HG02870 (cell line): ENCODE measurements at regions not wholly inside any gene's neighbourhood (a gene's known extent, or its start where the extent isn't known, plus 50 kb on each side); places are given as distances from the start of the nearest gene placed in this dataset.

Source experiments
- ATAC-seq: cut with Tn5 transposase; IDR thresholded peaks from one replicate; pipeline ENCODE4 v1.9.1; 2021; ENCODE audit warnings: mild to moderate bottlenecking, moderate library complexity; ENCODE audit not compliant: unreplicated experiment

GRCh38 chr16:86184185-86184584 is 285.2 kb downstream of the IRF8 start:
- ATAC-seq = no peak

- no peak for ATAC-seq
These were observed 286.1 kb downstream of the IRF8 start for GRCh38 chr16:86185089-86185488.

GRCh38 chr16:86186313-86186712 is 287.4 kb downstream of the IRF8 start:
- no peak for ATAC-seq

- no peak for ATAC-seq
These were observed 291.0 kb downstream of the IRF8 start for GRCh38 chr16:86189934-86190333.

GRCh38 chr16:86191663-86192062 is 292.7 kb downstream of the IRF8 start:
- ATAC-seq = no peak

- no peak for ATAC-seq
These were observed 294.7 kb downstream of the IRF8 start for GRCh38 chr16:86193528-86194193.

GRCh38 chr16:86195863-86196630 is 297.1 kb downstream of the IRF8 start:
- ATAC-seq = no peak

- ATAC-seq = no peak
These were observed 297.9 kb downstream of the IRF8 start for GRCh38 chr16:86196687-86197391.

GRCh38 chr16:86198206-86199118 is 299.5 kb downstream of the IRF8 start:
- ATAC-seq = no peak

GRCh38 chr16:86199182-86199581 is 300.2 kb downstream of the IRF8 start:
- no peak for ATAC-seq

- no peak for ATAC-seq
These were observed 301.1 kb downstream of the IRF8 start for GRCh38 chr16:86199871-86200695.

- ATAC-seq = no peak
These were observed 301.8 kb downstream of the IRF8 start for GRCh38 chr16:86200722-86201121.

GRCh38 chr16:86201746-86202145 is 302.8 kb downstream of the IRF8 start:
- ATAC-seq = no peak

GRCh38 chr16:86202267-86202666 is 303.3 kb downstream of the IRF8 start:
- no peak for ATAC-seq

GRCh38 chr16:86202760-86203426 is 303.9 kb downstream of the IRF8 start:
- no peak for ATAC-seq

GRCh38 chr16:86203557-86204275 is 304.8 kb downstream of the IRF8 start:
- ATAC-seq = no peak

GRCh38 chr16:86205521-86206245 is 304.6 kb upstream of the FOXF1 start:
- ATAC-seq = no peak

GRCh38 chr16:86207350-86207749 is 303.0 kb upstream of the FOXF1 start:
- ATAC-seq = no peak
